AG20443 (cell line): ENCODE measurements at regions not wholly inside any gene's neighbourhood (a gene's known extent, or its start where the extent isn't known, plus 50 kb on each side); places are given as distances from the start of the nearest gene placed in this dataset.

ENCODE experiments used
- DNase-seq: peaks from one replicate; pipeline ENCODE4 v3.0.0; 2012; ENCODE audit warnings: low spot score, mixed read lengths

GRCh38 chr10:60664859-60665258 lies 113.4 kb upstream of the CDK1 start:
- no peak for DNase-seq

- DNase-seq = no peak
Measured at GRCh38 chr10:60663850-60664249, 114.4 kb upstream of the CDK1 start.

GRCh38 chr10:60662917-60663614 lies 115.2 kb upstream of the CDK1 start:
- no peak for DNase-seq

GRCh38 chr10:60661637-60662036 lies 116.6 kb upstream of the CDK1 start:
- DNase-seq = peak; percentile 38

- no peak for DNase-seq
Measured at GRCh38 chr10:60660625-60661024, 117.7 kb upstream of the CDK1 start.

- no peak for DNase-seq
Measured at GRCh38 chr10:60654813-60655464, 123.3 kb upstream of the CDK1 start.

GRCh38 chr10:60652628-60653027 lies 125.7 kb upstream of the CDK1 start:
- DNase-seq = no peak

- DNase-seq = no peak
Measured at GRCh38 chr10:60650378-60650800, 127.9 kb upstream of the CDK1 start.

GRCh38 chr10:60649485-60650377 lies 128.5 kb upstream of the CDK1 start:
- DNase-seq = no peak

GRCh38 chr10:60648761-60649160 lies 129.5 kb upstream of the CDK1 start:
- no peak for DNase-seq

- peak; percentile 42 for DNase-seq
Measured at GRCh38 chr10:60646966-60647796, 131.1 kb upstream of the CDK1 start.

- DNase-seq = no peak
Measured at GRCh38 chr10:60645980-60646379, 132.3 kb upstream of the CDK1 start.

GRCh38 chr10:60644436-60645130 lies 133.7 kb upstream of the CDK1 start:
- no peak for DNase-seq

- no peak for DNase-seq
Measured at GRCh38 chr10:60643874-60644273, 134.4 kb upstream of the CDK1 start.

- no peak for DNase-seq
Measured at GRCh38 chr10:60629332-60629731, 148.9 kb upstream of the CDK1 start.

GRCh38 chr10:60627778-60628748 lies 150.2 kb upstream of the CDK1 start:
- DNase-seq = no peak

- no peak for DNase-seq
Measured at GRCh38 chr10:60626037-60626436, 152.2 kb upstream of the CDK1 start.

- no peak for DNase-seq
Measured at GRCh38 chr10:60623627-60624026, 154.7 kb upstream of the CDK1 start.

- no peak for DNase-seq
Measured at GRCh38 chr10:60621018-60621417, 157.3 kb upstream of the CDK1 start.

- DNase-seq = no peak
Measured at GRCh38 chr10:60618861-60619260, 159.4 kb upstream of the CDK1 start.
